ENCODE measurements at regions not wholly inside any gene's neighbourhood (a gene's known extent, or its start where the extent isn't known, plus 50 kb on each side); places are given as distances from the start of the nearest gene placed in this dataset.

DNA sequence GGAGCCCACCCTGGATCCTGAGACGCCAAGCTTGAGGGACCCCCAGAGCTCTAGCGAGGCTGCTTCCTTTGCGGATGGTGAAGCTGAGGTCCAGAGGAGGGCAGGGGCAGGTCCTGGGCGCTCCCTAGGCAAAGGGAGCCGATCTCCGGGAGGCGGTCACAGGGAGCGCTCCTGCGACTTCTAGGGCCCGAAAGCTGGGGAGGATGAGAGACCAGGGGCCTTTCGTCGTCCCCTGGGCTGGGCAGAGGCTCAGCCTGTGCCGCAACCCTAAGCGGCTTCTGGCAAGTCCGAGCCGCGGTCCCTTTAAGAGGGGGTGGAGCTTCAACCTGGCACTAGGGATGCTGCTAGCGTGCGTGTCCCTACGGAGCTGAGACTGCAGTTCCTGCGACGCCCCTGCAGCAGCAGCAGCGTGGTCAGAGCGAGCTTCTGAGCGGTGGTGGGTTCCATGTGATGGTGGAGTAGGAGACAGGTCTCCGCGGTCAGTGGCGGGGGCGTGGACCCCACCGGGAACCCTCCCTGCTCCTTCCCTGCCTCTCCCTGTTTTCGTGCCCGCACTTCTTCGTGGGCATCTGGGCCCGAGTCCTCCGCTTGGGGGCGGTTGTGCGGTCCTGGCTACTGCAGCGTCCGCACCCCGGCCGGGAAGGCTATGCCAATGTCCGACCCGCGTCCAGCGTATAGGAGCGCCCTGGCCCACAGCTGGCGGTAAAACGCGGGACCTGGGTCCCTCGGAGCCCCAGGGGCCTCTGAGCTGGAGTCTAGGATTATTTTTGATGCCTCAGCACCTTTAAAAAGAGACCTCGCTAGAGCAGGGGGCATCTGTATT is 154.6 kb downstream of the CCDC74A start (continued):
- TF ChIP-seq CHD1 (IDR thresholded peaks at IDR 0.05; ENCODE audit: low read length) (no peak), ZNF561 (CRISPR knock-in tag; conservative IDR thresholded peaks at IDR 0.05) (no peak), ZNF184 (CRISPR knock-in tag; IDR thresholded peaks at IDR 0.05) (no peak), ZNF507 (tag; conservative IDR thresholded peaks at IDR 0.05) (no peak), ZNF282 (CRISPR knock-in tag; IDR thresholded peaks at IDR 0.05) (no peak), TAL1 (IDR thresholded peaks at IDR 0.05) (no peak), THRAP3 (IDR thresholded peaks at IDR 0.05; ENCODE audit: borderline replicate concordance) (no peak), ZBTB11 (CRISPR knock-in tag; IDR thresholded peaks at IDR 0.05) (no peak), ERF (CRISPR knock-in tag; IDR thresholded peaks at IDR 0.05) (no peak), MAZ (CRISPR knock-in tag; conservative IDR thresholded peaks at IDR 0.05 in 1 of 2, IDR thresholded peaks at IDR 0.05 in 1 of 2) (no peak), BMI1 (IDR thresholded peaks at IDR 0.05; ENCODE audit: low read length) (no peak), TBP (optimal IDR thresholded peaks at IDR 0.05; ENCODE audit: low read depth, low read length) (peak; percentile 37), SMAD1 (IDR thresholded peaks at IDR 0.05; ENCODE audit: low read depth, low read length, partially characterized antibody) (no peak), NELFE (IDR thresholded peaks at IDR 0.05; ENCODE audit: insufficient read depth, insufficient read length) (no peak), NCOA6 (IDR thresholded peaks at IDR 0.05) (no peak), RBM14 (IDR thresholded peaks at IDR 0.05; ENCODE audit: borderline replicate concordance, insufficient read depth, low read depth, low read length) (0 out of 2 replicates have a peak, but pooled peaks have one; percentile 28), KHSRP (IDR thresholded peaks at IDR 0.05) (no peak)
- TF ChIP-seq, protein P1, sequence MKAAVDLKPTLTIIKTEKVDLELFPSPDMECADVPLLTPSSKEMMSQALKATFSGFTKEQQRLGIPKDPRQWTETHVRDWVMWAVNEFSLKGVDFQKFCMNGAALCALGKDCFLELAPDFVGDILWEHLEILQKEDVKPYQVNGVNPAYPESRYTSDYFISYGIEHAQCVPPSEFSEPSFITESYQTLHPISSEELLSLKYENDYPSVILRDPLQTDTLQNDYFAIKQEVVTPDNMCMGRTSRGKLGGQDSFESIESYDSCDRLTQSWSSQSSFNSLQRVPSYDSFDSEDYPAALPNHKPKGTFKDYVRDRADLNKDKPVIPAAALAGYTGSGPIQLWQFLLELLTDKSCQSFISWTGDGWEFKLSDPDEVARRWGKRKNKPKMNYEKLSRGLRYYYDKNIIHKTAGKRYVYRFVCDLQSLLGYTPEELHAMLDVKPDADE (conservative IDR thresholded peaks at IDR 0.05; ENCODE audit: control insufficient read depth, low read depth, low read length): no peak
- TF ChIP-seq, protein P2, sequence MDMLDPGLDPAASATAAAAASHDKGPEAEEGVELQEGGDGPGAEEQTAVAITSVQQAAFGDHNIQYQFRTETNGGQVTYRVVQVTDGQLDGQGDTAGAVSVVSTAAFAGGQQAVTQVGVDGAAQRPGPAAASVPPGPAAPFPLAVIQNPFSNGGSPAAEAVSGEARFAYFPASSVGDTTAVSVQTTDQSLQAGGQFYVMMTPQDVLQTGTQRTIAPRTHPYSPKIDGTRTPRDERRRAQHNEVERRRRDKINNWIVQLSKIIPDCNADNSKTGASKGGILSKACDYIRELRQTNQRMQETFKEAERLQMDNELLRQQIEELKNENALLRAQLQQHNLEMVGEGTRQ (CRISPR knock-in tag; IDR thresholded peaks at IDR 0.05): no peak
- TF ChIP-seq, protein P3, sequence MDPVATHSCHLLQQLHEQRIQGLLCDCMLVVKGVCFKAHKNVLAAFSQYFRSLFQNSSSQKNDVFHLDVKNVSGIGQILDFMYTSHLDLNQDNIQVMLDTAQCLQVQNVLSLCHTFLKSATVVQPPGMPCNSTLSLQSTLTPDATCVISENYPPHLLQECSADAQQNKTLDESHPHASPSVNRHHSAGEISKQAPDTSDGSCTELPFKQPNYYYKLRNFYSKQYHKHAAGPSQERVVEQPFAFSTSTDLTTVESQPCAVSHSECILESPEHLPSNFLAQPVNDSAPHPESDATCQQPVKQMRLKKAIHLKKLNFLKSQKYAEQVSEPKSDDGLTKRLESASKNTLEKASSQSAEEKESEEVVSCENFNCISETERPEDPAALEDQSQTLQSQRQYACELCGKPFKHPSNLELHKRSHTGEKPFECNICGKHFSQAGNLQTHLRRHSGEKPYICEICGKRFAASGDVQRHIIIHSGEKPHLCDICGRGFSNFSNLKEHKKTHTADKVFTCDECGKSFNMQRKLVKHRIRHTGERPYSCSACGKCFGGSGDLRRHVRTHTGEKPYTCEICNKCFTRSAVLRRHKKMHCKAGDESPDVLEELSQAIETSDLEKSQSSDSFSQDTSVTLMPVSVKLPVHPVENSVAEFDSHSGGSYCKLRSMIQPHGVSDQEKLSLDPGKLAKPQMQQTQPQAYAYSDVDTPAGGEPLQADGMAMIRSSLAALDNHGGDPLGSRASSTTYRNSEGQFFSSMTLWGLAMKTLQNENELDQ (CRISPR knock-in tag; IDR thresholded peaks at IDR 0.05; ENCODE audit: borderline replicate concordance): no peak

Data from K562 (cell line).